ENCODE measurements at regions not wholly inside any gene's neighbourhood (a gene's known extent, or its start where the extent isn't known, plus 50 kb on each side); places are given as distances from the start of the nearest gene placed in this dataset.

DNA sequence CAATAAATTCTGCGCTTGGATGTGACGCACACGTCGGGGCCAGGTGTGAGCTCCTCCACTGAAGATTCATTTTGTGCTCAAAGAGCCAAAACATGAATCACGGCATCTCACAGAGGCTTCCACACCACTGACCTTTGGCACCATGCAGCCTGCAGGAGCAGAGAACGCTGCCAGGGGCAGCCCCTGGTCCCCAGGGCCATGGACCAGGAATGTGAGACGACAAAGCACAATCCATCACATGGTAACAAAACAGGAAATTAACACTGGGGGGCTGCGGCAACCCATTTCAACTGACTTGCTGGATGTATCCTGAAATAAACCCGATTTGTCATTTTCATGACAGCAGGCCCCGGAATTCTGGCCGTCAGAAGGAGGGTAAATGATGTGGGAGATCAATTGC, 167.5 kb upstream of the IGF1R start:
- DNase-seq: no peak

DNA sequence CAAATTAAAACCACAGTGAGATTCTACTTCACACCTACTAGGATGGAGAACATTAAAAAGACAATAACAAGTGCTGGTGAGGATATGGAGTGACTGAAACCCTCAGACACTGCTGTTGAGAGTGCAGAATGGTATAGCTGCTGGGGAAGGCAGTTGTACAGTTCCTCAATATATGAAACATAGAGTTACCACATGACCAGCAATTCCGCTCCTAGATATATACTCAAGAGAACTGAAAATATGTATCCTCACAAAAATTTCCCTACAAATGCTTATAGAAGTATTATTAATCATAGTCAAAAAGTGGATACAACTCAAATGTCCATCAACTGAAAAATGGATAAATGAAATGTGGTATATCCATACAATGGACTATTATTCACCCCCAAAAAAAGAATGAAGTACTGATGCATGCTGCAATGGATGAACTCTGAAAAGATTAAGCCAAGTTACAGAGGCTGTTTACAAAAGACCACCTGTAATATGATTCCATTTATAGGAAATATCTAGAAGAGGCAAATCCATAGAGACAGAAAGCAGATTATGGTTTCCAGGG, 164.7 kb upstream of the IGF1R start:
- no peak for DNase-seq

GRCh38 chr15:98484914-98485313, 163.4 kb upstream of the IGF1R start:
- DNase-seq: no peak

DNA sequence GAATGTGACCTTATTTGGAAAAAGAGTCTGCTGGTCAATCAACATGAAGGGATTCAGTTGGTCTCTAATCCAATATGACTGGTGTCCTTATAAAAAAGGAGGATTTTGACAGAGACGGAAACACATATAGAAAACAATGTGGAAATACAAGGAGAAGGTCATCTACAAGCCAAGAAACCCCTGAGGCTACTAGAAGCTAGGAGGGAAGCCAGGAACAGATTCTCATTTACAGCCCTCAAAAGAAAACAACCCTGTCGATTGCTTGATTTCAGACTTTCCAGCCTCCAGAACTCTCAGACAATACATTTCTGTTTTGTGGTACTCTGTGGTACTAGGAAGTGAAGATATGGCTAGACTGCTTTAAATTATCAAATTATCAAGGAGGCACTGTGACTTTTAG, 162.9 kb upstream of the IGF1R start:
- DNase-seq: no peak

DNA sequence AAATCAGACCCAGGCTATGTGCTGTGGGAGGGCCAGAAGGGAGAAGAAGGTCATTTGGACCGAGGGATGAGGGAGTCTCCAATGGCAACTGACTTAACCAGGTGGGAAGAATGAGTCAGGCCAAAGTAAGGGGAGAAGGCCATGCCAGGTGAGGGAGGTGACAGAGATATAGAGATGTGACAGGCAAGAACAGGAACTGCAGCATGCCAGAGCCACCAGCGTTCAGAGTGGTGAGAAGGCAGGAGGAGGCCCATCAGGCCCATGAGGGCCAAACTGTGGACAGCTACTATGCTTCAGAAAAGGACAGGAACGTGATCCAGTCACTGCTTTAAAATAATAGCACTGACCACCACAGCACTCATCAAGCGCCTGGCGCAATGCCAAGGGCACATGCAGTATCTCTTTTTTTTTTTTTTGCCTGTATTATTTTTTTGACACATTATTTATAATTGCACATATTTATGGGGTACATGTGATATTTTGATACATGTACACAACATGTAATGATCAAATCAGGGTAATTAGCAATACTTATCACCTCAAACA, 154.3 kb upstream of the IGF1R start:
- no peak for DNase-seq

GRCh38 chr15:98501192-98501591, 147.1 kb upstream of the IGF1R start:
- DNase-seq: no peak

DNA sequence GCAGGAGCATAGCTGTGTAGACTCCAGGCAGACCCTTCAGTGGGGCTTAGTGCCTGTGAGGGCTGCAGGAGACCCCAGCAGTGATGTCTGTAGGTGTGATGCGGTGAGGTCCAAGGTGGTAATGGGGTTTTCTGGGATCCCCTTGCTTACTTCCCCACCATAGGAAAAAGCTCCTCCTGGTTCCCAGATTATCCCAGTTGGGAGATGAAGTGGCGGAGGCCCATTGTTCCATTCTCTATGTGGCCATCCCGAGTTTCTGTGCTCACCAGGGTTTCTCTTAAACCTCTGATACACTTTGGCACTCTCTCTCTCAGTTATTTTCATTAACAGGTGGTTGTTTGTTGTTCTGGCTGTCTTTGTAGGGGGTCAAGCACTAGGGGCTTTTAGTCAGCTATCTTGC, 146.7 kb upstream of the IGF1R start:
- no peak for DNase-seq

DNA sequence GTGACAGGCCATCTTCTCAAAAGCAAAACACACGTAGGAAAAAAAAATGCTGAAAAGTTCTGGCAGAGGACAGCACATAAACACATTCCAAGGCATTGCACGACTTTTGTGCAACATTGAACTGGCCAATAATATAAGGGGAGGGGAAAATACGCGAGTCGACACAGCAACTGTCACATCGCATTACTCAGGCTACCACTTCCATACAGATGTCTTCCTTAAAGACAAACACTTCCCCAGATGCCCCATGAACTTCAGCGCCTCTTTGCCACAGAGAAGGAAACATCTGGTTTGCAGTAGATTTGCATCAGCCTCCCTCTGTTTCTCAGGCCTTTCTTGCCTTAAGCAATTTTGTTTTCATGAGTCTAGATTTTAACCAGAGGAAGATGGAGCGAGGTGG, 144.4 kb upstream of the IGF1R start:
- DNase-seq: no peak

DNA sequence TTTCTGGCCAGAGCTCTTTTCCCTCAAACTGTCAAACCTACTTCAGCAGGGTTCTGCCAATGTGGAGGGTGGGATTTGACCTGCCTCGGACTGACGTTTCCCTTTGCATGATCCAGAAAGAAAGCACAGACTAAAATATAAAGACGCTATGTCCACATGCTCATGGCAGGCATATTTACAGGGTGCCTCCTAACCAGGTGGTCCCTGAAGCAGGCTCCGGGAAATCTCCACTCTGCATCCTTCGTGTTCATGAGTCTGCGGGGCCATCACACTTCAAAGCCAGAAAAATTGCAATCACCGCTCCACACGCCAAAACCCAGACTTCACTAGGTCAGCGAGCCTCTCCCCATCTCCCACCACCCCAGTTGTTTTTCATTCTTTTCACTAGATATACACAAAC, 143.3 kb upstream of the IGF1R start:
- no peak for DNase-seq

GRCh38 chr15:98505611-98506031, 142.7 kb upstream of the IGF1R start:
- DNase-seq: no peak

DNA sequence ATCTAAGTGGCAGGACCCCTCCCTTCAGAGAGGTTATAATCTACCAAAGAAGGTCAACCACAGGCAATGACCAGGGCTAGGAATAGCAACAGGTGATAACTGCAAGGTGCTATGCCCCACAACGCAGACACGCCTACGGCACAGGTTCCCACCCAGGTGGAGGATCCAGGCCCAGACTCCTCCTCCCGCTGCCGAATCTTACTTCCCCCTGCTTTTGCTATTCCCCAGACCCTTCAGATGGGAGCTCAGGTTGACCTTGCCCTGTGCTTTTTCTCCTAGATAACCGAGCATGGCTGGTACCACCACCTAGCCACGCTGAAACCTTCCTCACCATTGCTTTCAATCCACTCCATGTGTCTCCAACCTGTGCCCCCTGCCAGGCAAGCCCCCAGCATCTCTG, 142.2 kb upstream of the IGF1R start:
- no peak for DNase-seq

- DNase-seq: no peak
Observed at GRCh38 chr15:98506711-98507110, 141.6 kb upstream of the IGF1R start.

DNA sequence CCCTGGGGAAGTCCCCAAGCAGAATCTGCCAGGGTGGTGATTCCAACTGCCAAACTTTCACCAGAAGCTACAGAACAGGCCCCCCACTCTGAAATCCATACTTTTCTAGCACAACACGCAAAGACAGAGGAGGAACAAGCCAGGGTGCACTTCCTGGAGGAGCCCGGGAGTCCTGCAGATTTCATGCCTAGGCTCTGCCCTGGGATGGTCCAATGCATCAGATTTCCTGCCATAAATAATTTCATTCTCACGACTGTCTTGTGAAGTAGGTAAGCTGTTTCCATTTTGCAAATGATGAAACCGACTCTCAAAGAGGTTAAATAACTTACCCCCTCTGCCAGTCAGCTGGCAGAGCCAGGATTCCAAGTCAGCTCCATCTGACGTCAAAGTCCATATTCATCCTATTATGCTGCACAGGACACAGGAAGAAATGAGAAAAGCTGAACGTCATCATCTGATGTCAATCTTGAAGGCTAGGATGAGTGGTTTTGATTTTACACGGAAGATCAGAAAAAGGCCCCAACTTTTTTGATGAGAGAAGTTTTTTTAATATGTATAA, 134.8 kb upstream of the IGF1R start:
- no peak for DNase-seq

- no peak for DNase-seq
Observed at GRCh38 chr15:98514034-98514622, 134.2 kb upstream of the IGF1R start.

GRCh38 chr15:98518823-98519561, 129.3 kb upstream of the IGF1R start:
- DNase-seq: peak; percentile 17

- DNase-seq: no peak
Observed at GRCh38 chr15:98519767-98520550, 128.4 kb upstream of the IGF1R start.

DNA sequence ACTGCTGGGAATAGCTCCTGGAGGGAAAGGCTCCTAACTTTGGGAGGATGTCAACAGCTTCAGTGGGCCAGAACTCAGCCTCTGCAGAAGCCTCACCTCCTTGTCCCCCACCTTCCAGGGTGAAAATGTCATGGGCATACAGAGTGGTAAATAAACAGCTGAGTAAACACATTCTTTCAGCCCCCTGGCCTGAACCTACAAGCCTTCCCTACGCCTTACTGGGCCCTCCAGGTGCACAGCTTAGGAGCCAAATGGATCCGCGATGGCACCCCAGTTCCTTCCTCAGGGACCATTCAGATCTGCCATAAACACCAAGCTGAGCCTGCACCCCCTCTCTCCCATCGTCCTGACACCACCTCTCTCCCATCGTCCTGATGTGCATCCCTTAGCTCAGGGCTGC, 126.2 kb upstream of the IGF1R start:
- no peak for DNase-seq

- no peak for DNase-seq
Observed at GRCh38 chr15:98523912-98524662, 124.3 kb upstream of the IGF1R start.

DNA sequence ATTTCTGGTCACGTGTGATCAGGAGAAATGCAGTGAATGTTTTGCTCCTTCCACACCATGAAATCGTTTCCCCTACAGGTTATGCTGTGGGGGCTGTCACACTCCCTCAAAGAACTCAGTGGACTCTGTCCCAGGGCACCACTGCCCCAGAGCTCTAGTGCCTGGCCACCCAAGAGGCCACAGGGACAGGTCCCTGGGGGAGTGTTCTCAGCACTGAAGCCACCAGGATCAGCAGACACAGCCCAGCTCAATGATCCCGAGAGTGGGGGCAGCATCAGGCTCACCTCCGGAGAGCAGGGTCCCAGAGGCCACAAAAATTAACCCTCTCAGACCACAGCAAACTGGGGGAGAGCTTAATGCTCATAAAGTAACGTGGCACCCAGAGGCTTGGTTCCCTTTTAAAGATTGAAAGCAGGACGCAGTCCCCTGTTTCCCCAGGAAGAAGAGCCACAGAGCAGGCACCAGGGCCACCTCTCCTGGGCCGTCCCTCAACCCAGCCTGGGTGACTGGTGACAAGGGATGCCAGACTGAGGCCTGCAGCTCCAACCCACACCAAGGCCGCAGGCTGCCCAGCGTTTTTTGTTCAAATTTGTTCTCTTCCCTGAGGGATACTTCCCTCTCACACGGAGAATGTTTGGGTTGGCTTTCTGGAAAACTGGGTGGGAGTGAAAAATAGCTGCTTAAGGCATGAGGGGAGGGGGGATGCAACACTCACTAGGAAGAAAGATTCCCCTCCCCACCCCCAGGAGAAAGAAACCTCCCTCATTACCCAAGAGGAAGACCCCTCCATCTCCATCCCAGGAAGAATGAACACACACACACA, 123.3 kb upstream of the IGF1R start:
- DNase-seq: no peak

DNA sequence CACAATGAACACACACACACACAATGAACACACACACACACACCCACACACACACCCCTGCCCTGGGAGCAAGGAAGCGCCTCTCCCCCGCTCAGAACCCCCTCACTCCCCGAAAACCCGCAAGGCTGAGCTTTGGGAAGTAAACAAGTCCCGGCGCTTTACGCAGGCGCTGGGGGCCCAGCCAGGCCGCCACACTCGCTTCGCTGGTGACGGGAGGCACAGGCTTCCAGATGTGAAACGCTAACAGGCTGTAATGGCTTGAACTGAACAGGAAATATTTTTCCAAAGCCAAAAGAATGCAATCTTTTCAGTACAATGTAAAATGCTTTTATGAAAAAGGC, 122.7 kb upstream of the IGF1R start:
- DNase-seq: no peak

DNA sequence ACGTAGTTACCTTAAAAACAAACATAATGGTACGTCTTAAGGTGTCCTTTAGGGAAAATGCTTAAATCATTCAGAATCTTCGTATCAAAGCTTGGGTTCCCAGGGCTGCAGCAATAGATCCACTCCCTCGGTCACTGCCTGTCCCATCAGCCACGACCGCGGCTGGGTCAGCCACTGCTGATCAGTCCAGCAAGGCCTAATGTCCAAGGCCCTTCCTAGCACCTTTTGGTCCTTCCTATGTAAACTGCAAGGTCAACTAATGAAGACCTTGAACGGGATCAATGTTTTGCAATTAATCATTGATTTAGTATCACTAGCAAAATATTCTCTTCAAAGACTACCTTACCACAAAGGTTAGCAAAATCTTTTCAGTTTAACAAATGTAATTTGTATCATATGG, 122.2 kb upstream of the IGF1R start:
- no peak for DNase-seq
